Gastrocnemius medialis (tissue), 4 donors: ENCODE measurements at regions not wholly inside any gene's neighbourhood (a gene's known extent, or its start where the extent isn't known, plus 50 kb on each side); places are given as distances from the start of the nearest gene placed in this dataset.
A peak's percentile ranks its signal among the peaks of the same experiment; 100 is the strongest.
"Not testable (repeated sequence)": the region's sequence is repeated elsewhere in the genome, so short reads cannot be mapped to it uniquely, and the experiment has no call there.

ENCODE experiments used
- ATAC-seq, 2 donors: fragments of 150-250 bp; one replicate each; pipeline ENCODE4 v1.9.1; 2016
- DNase-seq, 2 donors: peaks; one replicate each; pipeline ENCODE4 v3.0.0-alpha.2; 2019
- H3K27ac ChIP-seq, 4 donors: fragments of 200-600 bp; sonication (generic); 1 replicate in 1 of 4; 2 replicates in 3 of 4; pipeline ENCODE4 v1.5.1; 2016 to 2018; ENCODE audit warnings: mild to moderate bottlenecking in 2 of 4, moderate library complexity in 1 of 4
- H3K27me3 ChIP-seq, 3 donors: fragments of 200-600 bp; sonication (generic) in 2 of 3; 1 replicate in 1 of 3; 2 replicates in 2 of 3; pipeline versions ENCODE4 v1.5.1 to v1.6.0; 2016 to 2019; ENCODE audit warnings: mild to moderate bottlenecking in 1 of 3, moderate library complexity in 1 of 3
- H3K36me3 ChIP-seq, 2 donors: fragments of 200-600 bp; sonication (generic) in 1 of 2; one replicate each; pipeline ENCODE4 v1.5.1; 2017 to 2018
- H3K4me1 ChIP-seq, 2 donors: fragments of 200-600 bp; sonication (generic) in 1 of 2; one replicate each; pipeline ENCODE4 v1.5.1; 2016 to 2017; ENCODE audit warnings: mild to moderate bottlenecking in 2 of 2
- H3K4me3 ChIP-seq, 4 donors: fragments of 200-600 bp; sonication (generic) in 3 of 4; 1 replicate in 1 of 4; 2 replicates in 3 of 4; pipeline ENCODE4 v1.5.1; 2016 to 2019; ENCODE audit warnings: mild to moderate bottlenecking in 2 of 4
- H3K9me3 ChIP-seq, 3 donors: fragments of 200-600 bp; sonication (generic) in 2 of 3; 1 replicate in 1 of 3; 2 replicates in 2 of 3; pipeline ENCODE4 v1.5.1; 2016 to 2019
- in situ Hi-C, 4 donors: fragments of 200-750 bp; cut with MboI; loops; one replicate each; pipeline versions ENCODE4 v1.15.0 to v1.8.0; 2017; ENCODE audit warnings: low sequenced_read_pairs in 4 of 4
- intact Hi-C: fragments of 100-400 bp; cut with DNase I; formaldehyde crosslinking; loops from one replicate; pipeline ENCODE4 v1.15.1; 2023; ENCODE audit warnings: low total_unique reads
- TF ChIP-seq, protein P1 (sequence below), 5 experiments: fragments of 450-650 bp in 3 of 5; fragments of 200-600 bp in 2 of 5; sonication (generic) in 2 of 5; IDR thresholded peaks in 4 of 5; conservative IDR thresholded peaks in 1 of 5; 1 replicate in 4 of 5; 2 replicates in 1 of 5; pipeline ENCODE4 v1.5.1; 2016 to 2019; ENCODE audit warnings: antibody characterized with exemption in 5 of 5, mild to moderate bottlenecking in 3 of 5, moderate library complexity in 3 of 5

DNA sequence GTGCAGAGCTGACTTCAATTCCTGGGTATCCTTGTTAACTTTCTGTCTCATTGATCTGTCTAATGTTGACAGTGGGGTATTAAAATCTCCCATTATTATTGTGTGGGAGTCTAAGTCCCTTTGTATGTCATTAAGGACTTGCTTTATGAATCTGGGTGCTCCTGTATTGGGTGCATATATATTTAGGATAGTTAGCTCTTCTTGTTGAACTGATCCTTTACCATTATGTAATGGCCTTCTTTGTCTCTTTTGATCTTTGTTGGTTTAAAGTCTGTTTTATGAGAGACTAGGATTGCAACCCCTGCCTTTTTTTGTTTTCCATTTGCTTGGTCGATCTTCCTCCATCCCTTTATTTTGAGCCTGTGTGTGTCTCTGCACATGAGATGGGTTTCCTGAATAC lies 5269.5 kb upstream of the TPTE start:
- H3K36me3 ChIP-seq, H3K27me3 ChIP-seq, H3K27ac ChIP-seq, H3K9me3 ChIP-seq, DNase-seq, in situ Hi-C loops, intact Hi-C loops, H3K4me3 ChIP-seq, ATAC-seq, H3K4me1 ChIP-seq: not testable (repeated sequence)
- TF ChIP-seq, protein P1, sequence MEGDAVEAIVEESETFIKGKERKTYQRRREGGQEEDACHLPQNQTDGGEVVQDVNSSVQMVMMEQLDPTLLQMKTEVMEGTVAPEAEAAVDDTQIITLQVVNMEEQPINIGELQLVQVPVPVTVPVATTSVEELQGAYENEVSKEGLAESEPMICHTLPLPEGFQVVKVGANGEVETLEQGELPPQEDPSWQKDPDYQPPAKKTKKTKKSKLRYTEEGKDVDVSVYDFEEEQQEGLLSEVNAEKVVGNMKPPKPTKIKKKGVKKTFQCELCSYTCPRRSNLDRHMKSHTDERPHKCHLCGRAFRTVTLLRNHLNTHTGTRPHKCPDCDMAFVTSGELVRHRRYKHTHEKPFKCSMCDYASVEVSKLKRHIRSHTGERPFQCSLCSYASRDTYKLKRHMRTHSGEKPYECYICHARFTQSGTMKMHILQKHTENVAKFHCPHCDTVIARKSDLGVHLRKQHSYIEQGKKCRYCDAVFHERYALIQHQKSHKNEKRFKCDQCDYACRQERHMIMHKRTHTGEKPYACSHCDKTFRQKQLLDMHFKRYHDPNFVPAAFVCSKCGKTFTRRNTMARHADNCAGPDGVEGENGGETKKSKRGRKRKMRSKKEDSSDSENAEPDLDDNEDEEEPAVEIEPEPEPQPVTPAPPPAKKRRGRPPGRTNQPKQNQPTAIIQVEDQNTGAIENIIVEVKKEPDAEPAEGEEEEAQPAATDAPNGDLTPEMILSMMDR (IDR thresholded peaks at IDR 0.05 in 4 of 5, conservative IDR thresholded peaks at IDR 0.05 in 1 of 5) = peak in 1 of 5 experiments; percentile 18
